ENCODE measurements at regions not wholly inside any gene's neighbourhood (a gene's known extent, or its start where the extent isn't known, plus 50 kb on each side); places are given as distances from the start of the nearest gene placed in this dataset.
"Not testable (repeated sequence)": the region's sequence is repeated elsewhere in the genome, so short reads cannot be mapped to it uniquely, and the experiment has no call there.

GRCh38 chr2:7753777-7754176 lies 836.6 kb downstream of the RNF144A start:
- Histone ChIP-seq H3K9me3 (replicated peaks in 1 of 3) (peaks cover 0 to 12% (median under 1%) of the 10 kb centered on the region in 3 donors), H3K27me3 (no peaks in the 10 kb centered on the region), H3K27ac (no peak overlapping the region), H3K4me3 (no peak overlapping the region), H3K36me3 (replicated peaks in 1 of 2) (no peaks in the 10 kb centered on the region), H3K4me1 (replicated peaks in 1 of 2) (no peaks in the 10 kb centered on the region)
- TF ChIP-seq CTCF (IDR thresholded peaks at IDR 0.05) (no peak), POLR2A (IDR thresholded peaks at IDR 0.05) (no peak)
- intact Hi-C loops (cut with DNase I) = no loop called here
- DNase-seq = no peak

- intact Hi-C loops (cut with DNase I) = no loop called here
- peaks cover 0 to 18% (median 2%) of the 10 kb centered on the region in 3 donors for H3K9me3 ChIP-seq (replicated peaks in 1 of 3)
- TF ChIP-seq CTCF (IDR thresholded peaks at IDR 0.05) (no peak), POLR2A (IDR thresholded peaks at IDR 0.05) (no peak)
- no peak overlapping the region for H3K27ac ChIP-seq
- no peaks in the 10 kb centered on the region for H3K4me1 ChIP-seq (replicated peaks in 1 of 2)
- H3K4me3 ChIP-seq = no peak overlapping the region
- 81 to 86% (median 81%) methylated on average over 5 of the region's 5 CpGs for WGBS, 4 donors
- H3K36me3 ChIP-seq (replicated peaks in 1 of 2) = no peaks in the 10 kb centered on the region
- H3K27me3 ChIP-seq = no peaks in the 10 kb centered on the region
- no peak for DNase-seq
Measured at GRCh38 chr2:7755879-7756278, 838.7 kb downstream of the RNF144A start.

- no peak for TF ChIP-seq POLR2A (IDR thresholded peaks at IDR 0.05)
- H3K4me1 ChIP-seq (replicated peaks in 1 of 2) = no peaks in the 10 kb centered on the region
- no peak overlapping the region for H3K27ac ChIP-seq
- no peak for DNase-seq
- H3K9me3 ChIP-seq (replicated peaks in 1 of 3) = peaks cover 0 to 18% (median 2%) of the 10 kb centered on the region in 3 donors
- H3K4me3 ChIP-seq = no peak overlapping the region
- no peaks in the 10 kb centered on the region for H3K36me3 ChIP-seq (replicated peaks in 1 of 2)
- 86 to 94% (median 89%) methylated on average over 3 of the region's 3 CpGs for whole genome bisulfite sequencing, 4 donors
- intact Hi-C loops (cut with DNase I) = no loop called here
- H3K27me3 ChIP-seq = no peaks in the 10 kb centered on the region
Measured at GRCh38 chr2:7758073-7758759, 841.0 kb downstream of the RNF144A start.

GRCh38 chr2:7759898-7760297 lies 842.7 kb downstream of the RNF144A start:
- Histone ChIP-seq H3K27ac (no peak overlapping the region), H3K4me3 (no peak overlapping the region), H3K9me3 (replicated peaks in 1 of 3) (peaks cover 0 to 15% (median 2%) of the 10 kb centered on the region in 3 donors), H3K4me1 (replicated peaks in 1 of 2) (no peaks in the 10 kb centered on the region), H3K27me3 (no peaks in the 10 kb centered on the region), H3K36me3 (replicated peaks in 1 of 2) (no peaks in the 10 kb centered on the region)
- no peak for DNase-seq
- TF ChIP-seq POLR2A (IDR thresholded peaks at IDR 0.05) (no peak), CTCF (IDR thresholded peaks at IDR 0.05) (no peak)
- 82 to 91% (median 87%) methylated on average over 3 of the region's 3 CpGs for WGBS, 4 donors
- intact Hi-C loops (cut with DNase I) = no loop called here

- DNase-seq; intact Hi-C loops (cut with DNase I); H3K4me1 ChIP-seq (replicated peaks in 1 of 2); H3K27ac ChIP-seq; H3K4me3 ChIP-seq; H3K27me3 ChIP-seq; H3K36me3 ChIP-seq (replicated peaks in 1 of 2); H3K9me3 ChIP-seq (replicated peaks in 1 of 3): not testable (repeated sequence)
- 96 to 100% (median 98%) methylated on average over 3 of the region's 3 CpGs for WGBS, 4 donors
Measured at GRCh38 chr2:7763418-7763817, 846.2 kb downstream of the RNF144A start.

Data from adrenal gland (tissue), 9 donors.